ENCODE measurements at regions not wholly inside any gene's neighbourhood (a gene's known extent, or its start where the extent isn't known, plus 50 kb on each side); places are given as distances from the start of the nearest gene placed in this dataset.

DNA sequence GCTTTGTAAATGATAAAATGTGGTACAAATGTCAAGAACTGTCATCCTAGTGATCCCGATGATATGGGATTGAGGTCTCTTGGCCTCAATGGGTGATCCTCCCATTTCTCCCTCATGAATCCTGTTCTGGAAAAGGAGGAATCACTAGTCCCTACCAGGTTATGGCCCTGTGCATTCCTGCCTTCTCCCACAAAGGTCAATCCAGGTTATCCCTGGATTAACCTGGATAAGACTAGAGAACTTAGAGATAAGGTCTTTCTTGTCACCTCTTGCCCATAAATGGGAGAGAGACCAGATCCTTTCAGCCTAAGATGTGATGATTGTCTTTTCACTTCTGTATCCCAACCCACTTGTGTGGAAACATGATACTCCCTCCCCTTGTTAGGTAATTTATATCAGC, 396.7 kb downstream of the BUD13 start:
- no peaks in the 10 kb centered on the region for H4K20me1 ChIP-seq (ENCODE audit: insufficient read depth, low read length)
- no peak overlapping the region for H3K9ac ChIP-seq (ENCODE audit: insufficient read depth, low read depth, low read length)
- in situ Hi-C loops (cut with HindIII; ENCODE audit: extremely low pct_ligation_motif_present, low pct_unique_long_range_greater_than_20kb) = no loop called here
- H2AFZ ChIP-seq (ENCODE audit: low read length) = no peak overlapping the region
- ATAC-seq = no peak
- TF ChIP-seq SIX1 (CRISPR knock-in tag; IDR thresholded peaks at IDR 0.05; ENCODE audit: borderline replicate concordance) = 0 out of 2 replicates have a peak, but pooled peaks have one; percentile 10
- TF ChIP-seq, protein P1, sequence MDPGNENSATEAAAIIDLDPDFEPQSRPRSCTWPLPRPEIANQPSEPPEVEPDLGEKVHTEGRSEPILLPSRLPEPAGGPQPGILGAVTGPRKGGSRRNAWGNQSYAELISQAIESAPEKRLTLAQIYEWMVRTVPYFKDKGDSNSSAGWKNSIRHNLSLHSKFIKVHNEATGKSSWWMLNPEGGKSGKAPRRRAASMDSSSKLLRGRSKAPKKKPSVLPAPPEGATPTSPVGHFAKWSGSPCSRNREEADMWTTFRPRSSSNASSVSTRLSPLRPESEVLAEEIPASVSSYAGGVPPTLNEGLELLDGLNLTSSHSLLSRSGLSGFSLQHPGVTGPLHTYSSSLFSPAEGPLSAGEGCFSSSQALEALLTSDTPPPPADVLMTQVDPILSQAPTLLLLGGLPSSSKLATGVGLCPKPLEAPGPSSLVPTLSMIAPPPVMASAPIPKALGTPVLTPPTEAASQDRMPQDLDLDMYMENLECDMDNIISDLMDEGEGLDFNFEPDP (CRISPR knock-in tag; conservative IDR thresholded peaks at IDR 0.05) = no peak
- no peak overlapping the region for H3K4me3 ChIP-seq (replicated peaks in 1 of 3; ENCODE audit: insufficient read depth in 1 of 3, low read depth in 2 of 3, low read length in 3 of 3)
- no peaks in the 10 kb centered on the region for H3K36me3 ChIP-seq (replicated peaks in 1 of 2; ENCODE audit: control insufficient read depth in 1 of 2, insufficient read depth in 2 of 2, low read length in 2 of 2)
- ChIA-PET CTCF (ENCODE audit: low intra/inter-chr PET ratio, low total read pairs) (interaction anchor here (1.3 kb wide), 1 partner anchor 123 kb away, joined by 5 read pairs; no protein-coding TSS in a partner anchor), POLR2A (interaction anchor here (1.6 kb wide), 1 partner anchor 9 kb away, joined by 3 read pairs; no protein-coding TSS in a partner anchor)
- H3K27me3 ChIP-seq (ENCODE audit: control insufficient read depth in 1 of 2, insufficient read depth in 2 of 2, low read length in 2 of 2) = no peaks in the 10 kb centered on the region
- H3K4me2 ChIP-seq (ENCODE audit: low read depth, low read length) = peak overlapping the region; percentile 50; the same call in 1 of the 2 replicates
- peak overlapping the region; percentile 16 for H3K27ac ChIP-seq (ENCODE audit: extremely low read length, insufficient read depth, low read length)
- 40% methylated on average over 1 of the region's 1 CpG for WGBS (ENCODE audit: low lambda C conversion rate)
- FAIRE-seq = no peak
- no peak for DNase-seq (ENCODE audit: low spot score)
- no peaks in the 10 kb centered on the region for H3K79me2 ChIP-seq (ENCODE audit: insufficient read depth, low read length)
- H3K4me1 ChIP-seq (ENCODE audit: insufficient read depth, low read length) = peaks cover 32% of the 10 kb centered on the region
- intact Hi-C loops (cut with micrococcal nuclease; ENCODE audit: unreplicated experiment) = loop anchor here (1.0 to 5.0 kb wide), 4 partner anchors 36 to 121 kb away; no protein-coding TSS in a partner anchor
- BruUV-seq (replicated peaks) = no TSS peak
- H3K9me3 ChIP-seq (ENCODE audit: low read length) = no peaks in the 10 kb centered on the region

DNA sequence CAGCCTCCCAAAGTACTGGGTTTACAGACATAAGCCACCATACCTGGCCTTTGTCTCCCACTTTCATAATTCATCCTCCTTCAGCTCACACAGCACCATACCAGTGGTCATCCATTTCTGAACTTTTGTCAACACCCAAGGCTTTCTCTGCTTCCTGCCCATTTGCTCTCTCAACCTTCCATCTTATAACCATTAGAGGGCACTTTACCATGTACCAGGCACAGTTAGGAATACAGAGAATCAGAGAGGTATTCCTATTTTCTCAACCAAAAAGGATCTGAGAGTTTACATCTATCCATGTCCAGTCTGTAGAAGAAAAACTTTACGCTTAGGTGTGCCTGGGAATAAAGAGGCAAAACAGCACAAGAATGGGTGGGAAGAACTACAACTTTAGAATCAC, 397.6 kb downstream of the BUD13 start:
- no peaks in the 10 kb centered on the region for H3K36me3 ChIP-seq (replicated peaks in 1 of 2; ENCODE audit: control insufficient read depth in 1 of 2, insufficient read depth in 2 of 2, low read length in 2 of 2)
- ChIA-PET POLR2A (no interaction called here), CTCF (ENCODE audit: low intra/inter-chr PET ratio, low total read pairs) (interaction anchor here (1.3 kb wide), 1 partner anchor 124 kb away, joined by 5 read pairs; no protein-coding TSS in a partner anchor)
- no peaks in the 10 kb centered on the region for H3K9me3 ChIP-seq (ENCODE audit: low read length)
- TF ChIP-seq, protein P2, sequence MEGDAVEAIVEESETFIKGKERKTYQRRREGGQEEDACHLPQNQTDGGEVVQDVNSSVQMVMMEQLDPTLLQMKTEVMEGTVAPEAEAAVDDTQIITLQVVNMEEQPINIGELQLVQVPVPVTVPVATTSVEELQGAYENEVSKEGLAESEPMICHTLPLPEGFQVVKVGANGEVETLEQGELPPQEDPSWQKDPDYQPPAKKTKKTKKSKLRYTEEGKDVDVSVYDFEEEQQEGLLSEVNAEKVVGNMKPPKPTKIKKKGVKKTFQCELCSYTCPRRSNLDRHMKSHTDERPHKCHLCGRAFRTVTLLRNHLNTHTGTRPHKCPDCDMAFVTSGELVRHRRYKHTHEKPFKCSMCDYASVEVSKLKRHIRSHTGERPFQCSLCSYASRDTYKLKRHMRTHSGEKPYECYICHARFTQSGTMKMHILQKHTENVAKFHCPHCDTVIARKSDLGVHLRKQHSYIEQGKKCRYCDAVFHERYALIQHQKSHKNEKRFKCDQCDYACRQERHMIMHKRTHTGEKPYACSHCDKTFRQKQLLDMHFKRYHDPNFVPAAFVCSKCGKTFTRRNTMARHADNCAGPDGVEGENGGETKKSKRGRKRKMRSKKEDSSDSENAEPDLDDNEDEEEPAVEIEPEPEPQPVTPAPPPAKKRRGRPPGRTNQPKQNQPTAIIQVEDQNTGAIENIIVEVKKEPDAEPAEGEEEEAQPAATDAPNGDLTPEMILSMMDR (CRISPR knock-in tag; IDR thresholded peaks at IDR 0.05) = peak; percentile 44
- no peak for TF ChIP-seq ZFP36L2 (CRISPR knock-in tag; IDR thresholded peaks at IDR 0.05)
- 0 out of 2 replicates have a peak, but pooled peaks have one; percentile 20 for TF ChIP-seq FOXA3 (CRISPR knock-in tag; IDR thresholded peaks at IDR 0.05)
- peak; percentile 54 for TF ChIP-seq STAG1 (CRISPR knock-in tag; IDR thresholded peaks at IDR 0.05)
- no peak for TF ChIP-seq GATAD1 (CRISPR knock-in tag; IDR thresholded peaks at IDR 0.05)
- TF ChIP-seq, protein P3, sequence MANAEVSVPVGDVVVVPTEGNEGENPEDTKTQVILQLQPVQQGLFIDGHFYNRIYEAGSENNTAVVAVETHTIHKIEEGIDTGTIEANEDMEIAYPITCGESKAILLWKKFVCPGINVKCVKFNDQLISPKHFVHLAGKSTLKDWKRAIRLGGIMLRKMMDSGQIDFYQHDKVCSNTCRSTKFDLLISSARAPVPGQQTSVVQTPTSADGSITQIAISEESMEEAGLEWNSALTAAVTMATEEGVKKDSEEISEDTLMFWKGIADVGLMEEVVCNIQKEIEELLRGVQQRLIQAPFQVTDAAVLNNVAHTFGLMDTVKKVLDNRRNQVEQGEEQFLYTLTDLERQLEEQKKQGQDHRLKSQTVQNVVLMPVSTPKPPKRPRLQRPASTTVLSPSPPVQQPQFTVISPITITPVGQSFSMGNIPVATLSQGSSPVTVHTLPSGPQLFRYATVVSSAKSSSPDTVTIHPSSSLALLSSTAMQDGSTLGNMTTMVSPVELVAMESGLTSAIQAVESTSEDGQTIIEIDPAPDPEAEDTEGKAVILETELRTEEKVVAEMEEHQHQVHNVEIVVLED (CRISPR knock-in tag; IDR thresholded peaks at IDR 0.05; ENCODE audit: borderline replicate concordance) = no peak
- TF ChIP-seq MIER2 (CRISPR knock-in tag; IDR thresholded peaks at IDR 0.05) = 0 out of 2 replicates have a peak, but pooled peaks have one; percentile 31
- TF ChIP-seq, protein P4, sequence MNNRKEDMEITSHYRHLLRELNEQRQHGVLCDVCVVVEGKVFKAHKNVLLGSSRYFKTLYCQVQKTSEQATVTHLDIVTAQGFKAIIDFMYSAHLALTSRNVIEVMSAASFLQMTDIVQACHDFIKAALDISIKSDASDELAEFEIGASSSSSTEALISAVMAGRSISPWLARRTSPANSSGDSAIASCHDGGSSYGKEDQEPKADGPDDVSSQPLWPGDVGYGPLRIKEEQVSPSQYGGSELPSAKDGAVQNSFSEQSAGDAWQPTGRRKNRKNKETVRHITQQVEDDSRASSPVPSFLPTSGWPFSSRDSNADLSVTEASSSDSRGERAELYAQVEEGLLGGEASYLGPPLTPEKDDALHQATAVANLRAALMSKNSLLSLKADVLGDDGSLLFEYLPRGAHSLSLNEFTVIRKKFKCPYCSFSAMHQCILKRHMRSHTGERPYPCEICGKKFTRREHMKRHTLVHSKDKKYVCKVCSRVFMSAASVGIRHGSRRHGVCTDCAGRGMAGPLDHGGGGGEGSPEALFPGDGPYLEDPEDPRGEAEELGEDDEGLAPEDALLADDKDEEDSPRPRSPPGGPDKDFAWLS (CRISPR knock-in tag; IDR thresholded peaks at IDR 0.05; ENCODE audit: borderline replicate concordance) = no peak
- no TSS peak for BruUV-seq (replicated peaks)
- no peak overlapping the region for H3K27ac ChIP-seq (ENCODE audit: extremely low read length, insufficient read depth, low read length)
- peak; percentile 56; the same call in 2 of the 3 replicates for ATAC-seq
- peak; percentile 18 for DNase-seq (ENCODE audit: low spot score)
- 95% methylated on average over 1 of the region's 1 CpG for WGBS (ENCODE audit: low lambda C conversion rate)
- in situ Hi-C loops (cut with HindIII; ENCODE audit: extremely low pct_ligation_motif_present, low pct_unique_long_range_greater_than_20kb) = no loop called here
- H4K20me1 ChIP-seq (ENCODE audit: insufficient read depth, low read length) = no peaks in the 10 kb centered on the region
- H3K4me1 ChIP-seq (ENCODE audit: insufficient read depth, low read length) = peaks cover 32% of the 10 kb centered on the region
- H3K27me3 ChIP-seq (ENCODE audit: control insufficient read depth in 1 of 2, insufficient read depth in 2 of 2, low read length in 2 of 2) = no peaks in the 10 kb centered on the region
- intact Hi-C loops (cut with micrococcal nuclease; ENCODE audit: unreplicated experiment) = loop anchor here (5.0 kb wide), 2 partner anchors 52 to 122 kb away; no protein-coding TSS in a partner anchor
- H3K4me3 ChIP-seq (replicated peaks in 1 of 3; ENCODE audit: insufficient read depth in 1 of 3, low read depth in 2 of 3, low read length in 3 of 3) = no peak overlapping the region
- H3K9ac ChIP-seq (ENCODE audit: insufficient read depth, low read depth, low read length) = no peak overlapping the region
- no peak overlapping the region for H3K4me2 ChIP-seq (ENCODE audit: low read depth, low read length)
- no peak for FAIRE-seq
- no peaks in the 10 kb centered on the region for H3K79me2 ChIP-seq (ENCODE audit: insufficient read depth, low read length)
- no peak overlapping the region for H2AFZ ChIP-seq (ENCODE audit: low read length)

Data from HepG2 (cell line).